ENCODE measurements at regions not wholly inside any gene's neighbourhood (a gene's known extent, or its start where the extent isn't known, plus 50 kb on each side); places are given as distances from the start of the nearest gene placed in this dataset.
"Not testable (repeated sequence)": the region's sequence is repeated elsewhere in the genome, so short reads cannot be mapped to it uniquely, and the experiment has no call there.

- BruUV-seq (replicated peaks); intact Hi-C loops (cut with micrococcal nuclease; ENCODE audit: unreplicated experiment); POLR2A ChIA-PET; CTCF ChIA-PET; H3K9me3 ChIP-seq (replicated peaks; ENCODE audit: control insufficient read depth, insufficient read depth, low read length); SMC1A ChIA-PET (ENCODE audit: uncharacterized antibody, unreplicated experiment); H3K36me3 ChIP-seq (ENCODE audit: control insufficient read depth in 2 of 2, insufficient read depth in 2 of 2, low read length in 1 of 2); ATAC-seq; H3K9ac ChIP-seq (ENCODE audit: control insufficient read depth, insufficient read depth, low read length); H3K27ac ChIP-seq (ENCODE audit: control insufficient read depth, insufficient read depth); DNase-seq (ENCODE audit: low read depth, low spot score); FAIRE-seq; H3K4me1 ChIP-seq (ENCODE audit: control insufficient read depth, insufficient read depth, low read length); H3K4me2 ChIP-seq (ENCODE audit: control insufficient read depth, insufficient read depth); in situ Hi-C loops (cut with MboI); H2AFZ ChIP-seq (ENCODE audit: control insufficient read depth, low read depth, low read length); RAD21 ChIA-PET (ENCODE audit: unreplicated experiment); H3K27me3 ChIP-seq (replicated peaks in 1 of 2; ENCODE audit: control insufficient read depth in 2 of 2, insufficient read depth in 2 of 2, low read length in 1 of 2); H3K4me3 ChIP-seq; H4K20me1 ChIP-seq (ENCODE audit: control insufficient read depth, insufficient read depth); H3K79me2 ChIP-seq (ENCODE audit: control insufficient read depth, insufficient read depth, low read length): not testable (repeated sequence)
- WGBS (ENCODE audit: insufficient coverage, insufficient replicate concordance, low lambda C conversion rate, missing lambda C conversion rate): 13% methylated on average over 1 of the region's 1 CpG
Measured at GRCh38 chr7:46904523-46904922, 677.4 kb downstream of the TNS3 start.

DNA sequence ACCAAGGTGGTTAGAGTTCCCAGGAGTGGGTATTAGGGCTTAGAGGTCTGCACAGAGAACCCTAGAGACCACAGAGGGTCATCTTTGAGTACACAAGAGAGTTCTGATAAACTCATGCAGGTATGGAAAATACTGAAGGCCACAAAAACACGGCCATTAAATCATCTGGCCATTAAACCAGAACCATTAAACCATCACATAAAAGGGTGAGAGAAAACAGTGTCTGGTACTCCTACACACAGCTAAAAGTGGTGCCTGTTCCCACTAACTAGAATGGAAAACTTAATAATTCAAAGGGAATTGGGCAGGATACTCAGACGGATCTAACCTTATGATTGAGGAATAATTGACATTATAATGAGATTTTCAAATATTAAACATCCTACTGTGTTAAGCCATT is 679.4 kb downstream of the TNS3 start:
- CTCF ChIA-PET: no interaction called here
- H4K20me1 ChIP-seq (ENCODE audit: control insufficient read depth, insufficient read depth): no peaks in the 10 kb centered on the region
- BruUV-seq (replicated peaks): no TSS peak
- in situ Hi-C loops (cut with MboI) (no loop called here), intact Hi-C loops (cut with micrococcal nuclease; ENCODE audit: unreplicated experiment) (no loop called here)
- DNase-seq (ENCODE audit: low read depth, low spot score) (no peak), ATAC-seq (no peak), FAIRE-seq (no peak)
- no peak overlapping the region for H3K4me3 ChIP-seq
- no peak overlapping the region for H3K4me2 ChIP-seq (ENCODE audit: control insufficient read depth, insufficient read depth)
- no peaks in the 10 kb centered on the region for H3K27me3 ChIP-seq (replicated peaks in 1 of 2; ENCODE audit: control insufficient read depth in 2 of 2, insufficient read depth in 2 of 2, low read length in 1 of 2)
- H2AFZ ChIP-seq (ENCODE audit: control insufficient read depth, low read depth, low read length): no peak overlapping the region
- RAD21 ChIA-PET (ENCODE audit: unreplicated experiment): no interaction called here
- no peaks in the 10 kb centered on the region for H3K4me1 ChIP-seq (ENCODE audit: control insufficient read depth, insufficient read depth, low read length)
- no peaks in the 10 kb centered on the region for H3K36me3 ChIP-seq (ENCODE audit: control insufficient read depth in 2 of 2, insufficient read depth in 2 of 2, low read length in 1 of 2)
- no peak overlapping the region for H3K9ac ChIP-seq (ENCODE audit: control insufficient read depth, insufficient read depth, low read length)
- POLR2A ChIA-PET: no interaction called here
- 18% methylated on average over 2 of the region's 2 CpGs for WGBS (ENCODE audit: insufficient coverage, insufficient replicate concordance, low lambda C conversion rate, missing lambda C conversion rate)
- no peaks in the 10 kb centered on the region for H3K9me3 ChIP-seq (replicated peaks; ENCODE audit: control insufficient read depth, insufficient read depth, low read length)
- H3K27ac ChIP-seq (ENCODE audit: control insufficient read depth, insufficient read depth): no peak overlapping the region
- no peaks in the 10 kb centered on the region for H3K79me2 ChIP-seq (ENCODE audit: control insufficient read depth, insufficient read depth, low read length)
- SMC1A ChIA-PET (ENCODE audit: uncharacterized antibody, unreplicated experiment): no interaction called here
- no peak for TF ChIP-seq HCFC1 (IDR thresholded peaks at IDR 0.05; ENCODE audit: low read length)
- no peak for TF ChIP-seq ZBTB33 (IDR thresholded peaks at IDR 0.05)
- no peak for TF ChIP-seq NFXL1 (IDR thresholded peaks at IDR 0.05; ENCODE audit: borderline replicate concordance)
- TF ChIP-seq SMARCA5 (IDR thresholded peaks at IDR 0.05): no peak
- TF ChIP-seq RCOR1 (conservative IDR thresholded peaks at IDR 0.05; ENCODE audit: low read depth, low read length): no peak
- no peak for TF ChIP-seq STAT3 (IDR thresholded peaks at IDR 0.05; ENCODE audit: low read depth, low read length)
- no peak for TF ChIP-seq CBFB (IDR thresholded peaks at IDR 0.05; ENCODE audit: low read depth)
- no peak for TF ChIP-seq NKRF (conservative IDR thresholded peaks at IDR 0.05)
- no peak for TF ChIP-seq RFX5 (IDR thresholded peaks at IDR 0.05; ENCODE audit: low read depth, low read length)
- TF ChIP-seq ZNF217 (IDR thresholded peaks at IDR 0.05): no peak
- TF ChIP-seq, protein P1, sequence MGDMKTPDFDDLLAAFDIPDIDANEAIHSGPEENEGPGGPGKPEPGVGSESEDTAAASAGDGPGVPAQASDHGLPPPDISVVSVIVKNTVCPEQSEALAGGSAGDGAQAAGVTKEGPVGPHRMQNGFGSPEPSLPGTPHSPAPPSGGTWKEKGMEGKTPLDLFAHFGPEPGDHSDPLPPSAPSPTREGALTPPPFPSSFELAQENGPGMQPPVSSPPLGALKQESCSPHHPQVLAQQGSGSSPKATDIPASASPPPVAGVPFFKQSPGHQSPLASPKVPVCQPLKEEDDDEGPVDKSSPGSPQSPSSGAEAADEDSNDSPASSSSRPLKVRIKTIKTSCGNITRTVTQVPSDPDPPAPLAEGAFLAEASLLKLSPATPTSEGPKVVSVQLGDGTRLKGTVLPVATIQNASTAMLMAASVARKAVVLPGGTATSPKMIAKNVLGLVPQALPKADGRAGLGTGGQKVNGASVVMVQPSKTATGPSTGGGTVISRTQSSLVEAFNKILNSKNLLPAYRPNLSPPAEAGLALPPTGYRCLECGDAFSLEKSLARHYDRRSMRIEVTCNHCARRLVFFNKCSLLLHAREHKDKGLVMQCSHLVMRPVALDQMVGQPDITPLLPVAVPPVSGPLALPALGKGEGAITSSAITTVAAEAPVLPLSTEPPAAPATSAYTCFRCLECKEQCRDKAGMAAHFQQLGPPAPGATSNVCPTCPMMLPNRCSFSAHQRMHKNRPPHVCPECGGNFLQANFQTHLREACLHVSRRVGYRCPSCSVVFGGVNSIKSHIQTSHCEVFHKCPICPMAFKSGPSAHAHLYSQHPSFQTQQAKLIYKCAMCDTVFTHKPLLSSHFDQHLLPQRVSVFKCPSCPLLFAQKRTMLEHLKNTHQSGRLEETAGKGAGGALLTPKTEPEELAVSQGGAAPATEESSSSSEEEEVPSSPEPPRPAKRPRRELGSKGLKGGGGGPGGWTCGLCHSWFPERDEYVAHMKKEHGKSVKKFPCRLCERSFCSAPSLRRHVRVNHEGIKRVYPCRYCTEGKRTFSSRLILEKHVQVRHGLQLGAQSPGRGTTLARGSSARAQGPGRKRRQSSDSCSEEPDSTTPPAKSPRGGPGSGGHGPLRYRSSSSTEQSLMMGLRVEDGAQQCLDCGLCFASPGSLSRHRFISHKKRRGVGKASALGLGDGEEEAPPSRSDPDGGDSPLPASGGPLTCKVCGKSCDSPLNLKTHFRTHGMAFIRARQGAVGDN (IDR thresholded peaks at IDR 0.05): no peak
- TF ChIP-seq GABPA (IDR thresholded peaks at IDR 0.05; ENCODE audit: low read depth): no peak
